Activated naive CD4-positive, alpha-beta T cell treated with anti-CD3 and anti-CD28 coated beads, Interleukin-2, amount 10 ng/mL, durations not matched to agents 7 days and 5 days (primary cell): ENCODE measurements at regions not wholly inside any gene's neighbourhood (a gene's known extent, or its start where the extent isn't known, plus 50 kb on each side); places are given as distances from the start of the nearest gene placed in this dataset.

Experiments
- CTCF ChIA-PET: fragments of 350-600 bp; sonication (Branson Sonifier 250); formaldehyde crosslinking; loops from one replicate; lab custom pipeline; 2021; ENCODE audit warnings: antibody characterized with exemption; lab: Charles Lee
- DNase-seq: peaks from one replicate; pipeline ENCODE4 v3.0.0-alpha.2; 2020
- H3K27ac Mint-ChIP-seq: one replicate; pipeline ENCODE4 v1.8.0; 2021; ENCODE audit warnings: mild to moderate bottlenecking, moderate library complexity, mixed read lengths
- H3K27me3 Mint-ChIP-seq: one replicate; pipeline ENCODE4 v1.8.0; 2021; ENCODE audit warnings: mild to moderate bottlenecking, mixed read lengths
- H3K36me3 Mint-ChIP-seq: one replicate; pipeline ENCODE4 v1.8.0; 2021; ENCODE audit warnings: mixed read lengths
- H3K4me1 Mint-ChIP-seq: one replicate; pipeline ENCODE4 v1.8.0; 2021; ENCODE audit warnings: mixed read lengths
- H3K4me3 Mint-ChIP-seq: one replicate; pipeline ENCODE4 v1.8.0; 2021; ENCODE audit warnings: mild to moderate bottlenecking, moderate library complexity, mixed read lengths
- H3K9me3 Mint-ChIP-seq: one replicate; pipeline ENCODE4 v1.8.0; 2021; ENCODE audit warnings: mixed read lengths

DNA sequence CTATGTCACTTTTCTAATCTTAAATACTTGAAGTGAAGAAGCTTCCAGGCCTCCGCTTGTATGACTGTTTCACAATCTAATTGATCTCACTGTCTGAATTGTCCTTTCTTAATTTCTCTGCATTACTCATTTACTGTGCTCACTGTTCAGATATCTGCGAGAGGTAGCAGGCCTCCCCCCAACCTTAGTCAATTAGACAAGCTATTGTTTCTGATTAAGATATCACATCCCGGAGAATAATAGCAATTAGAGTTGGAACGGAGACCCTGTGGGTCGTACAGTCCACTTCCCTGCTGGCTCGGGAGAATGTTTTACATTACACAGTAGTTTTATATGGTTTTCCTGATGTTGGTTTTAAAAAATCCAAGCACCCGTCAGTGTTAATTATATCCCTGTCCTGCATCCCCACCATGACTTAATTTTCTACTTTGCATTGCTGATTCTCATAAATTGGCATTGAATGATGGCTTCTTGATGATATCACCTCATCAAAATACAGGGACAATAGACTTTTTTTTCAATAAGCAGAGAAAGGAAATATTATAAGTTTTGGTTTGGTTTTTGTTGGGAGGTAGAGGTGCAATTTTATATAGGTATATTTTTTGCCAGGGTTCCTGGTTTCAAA lies 178.7 kb upstream of the TSHZ2 start:
- Mint-ChIP-seq H3K27ac (no peak overlapping the region), H3K4me1 (no peaks in the 10 kb centered on the region), H3K27me3 (no peaks in the 10 kb centered on the region), H3K36me3 (no peaks in the 10 kb centered on the region), H3K4me3 (no peak overlapping the region), H3K9me3 (no peaks in the 10 kb centered on the region)
- DNase-seq, result no peak
- CTCF ChIA-PET, result no interaction called here

DNA sequence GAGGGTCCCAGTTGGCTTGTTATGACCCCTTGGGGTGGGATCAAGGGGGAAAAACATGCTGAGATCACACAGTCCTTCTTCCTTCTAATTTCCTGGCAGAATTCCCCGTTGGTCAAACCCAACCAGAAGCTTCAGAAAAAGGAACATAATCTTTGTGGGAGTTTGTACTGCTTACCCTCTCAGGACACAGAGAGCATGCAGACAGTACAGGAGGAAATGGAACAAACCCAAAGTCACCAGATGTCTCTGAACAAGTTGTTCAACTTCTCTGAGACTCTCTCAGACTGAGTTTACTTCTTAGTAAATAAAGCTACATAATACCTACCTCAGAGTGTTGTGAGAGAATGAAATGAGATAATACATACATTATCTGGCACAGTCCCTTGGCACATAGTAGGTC lies 181.1 kb upstream of the TSHZ2 start:
- H3K36me3 Mint-ChIP-seq, result no peaks in the 10 kb centered on the region
- no peaks in the 10 kb centered on the region for H3K4me1 Mint-ChIP-seq
- no peak for DNase-seq
- no peak overlapping the region for H3K27ac Mint-ChIP-seq
- no peaks in the 10 kb centered on the region for H3K9me3 Mint-ChIP-seq
- no peaks in the 10 kb centered on the region for H3K27me3 Mint-ChIP-seq
- H3K4me3 Mint-ChIP-seq, result no peak overlapping the region
- CTCF ChIA-PET, result no interaction called here

DNA sequence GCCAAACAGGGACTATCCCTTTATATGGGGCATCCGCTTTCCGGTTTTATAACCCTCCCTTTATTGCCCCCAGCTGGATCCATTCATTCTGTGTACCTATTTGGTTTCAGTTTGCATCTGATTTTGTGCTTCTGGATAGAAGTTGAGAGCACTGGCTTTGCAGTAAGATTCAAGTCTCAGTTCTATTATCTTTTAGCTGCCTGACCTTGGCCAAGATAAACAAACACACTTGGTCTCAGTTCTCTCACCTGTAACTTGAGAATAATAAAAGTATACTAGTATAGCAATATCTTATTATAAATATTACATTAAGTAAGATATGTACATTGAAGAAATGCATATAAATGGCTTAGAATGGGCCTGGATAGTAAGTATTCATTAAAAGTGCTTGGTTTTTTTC lies 182.4 kb upstream of the TSHZ2 start:
- no peak for DNase-seq
- Mint-ChIP-seq H3K4me1 (no peaks in the 10 kb centered on the region), H3K4me3 (no peak overlapping the region), H3K9me3 (no peaks in the 10 kb centered on the region), H3K27ac (no peak overlapping the region), H3K27me3 (no peaks in the 10 kb centered on the region), H3K36me3 (no peaks in the 10 kb centered on the region)
- CTCF ChIA-PET, result interaction anchor here (0.6 kb wide), 1 partner anchor 118 kb away, joined by 4 read pairs; no protein-coding TSS in a partner anchor

DNA sequence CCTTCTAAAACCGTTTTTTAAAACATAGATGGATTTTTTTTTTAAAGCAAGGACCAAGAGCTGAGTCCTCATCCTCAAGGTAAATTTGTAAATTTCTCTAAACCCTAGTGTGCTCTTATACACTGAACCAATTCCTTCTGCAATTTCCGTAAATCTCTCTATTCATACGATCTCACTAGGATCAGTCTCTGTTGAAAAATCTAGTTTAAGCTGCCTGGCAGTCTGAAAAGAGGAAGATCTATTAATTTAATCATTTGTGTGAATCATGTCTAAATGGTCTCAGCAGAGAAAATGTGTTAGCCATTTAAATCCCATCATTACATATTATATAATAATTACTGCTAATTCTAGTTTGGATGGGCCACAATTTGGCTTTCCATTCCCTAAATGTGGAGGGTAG lies 184.2 kb upstream of the TSHZ2 start:
- Mint-ChIP-seq H3K27ac (no peak overlapping the region), H3K27me3 (no peaks in the 10 kb centered on the region), H3K4me3 (no peak overlapping the region), H3K36me3 (no peaks in the 10 kb centered on the region), H3K4me1 (no peaks in the 10 kb centered on the region), H3K9me3 (no peaks in the 10 kb centered on the region)
- CTCF ChIA-PET, result interaction anchor here (0.6 kb wide), 1 partner anchor 22 kb away, joined by 3 read pairs; no protein-coding TSS in a partner anchor
- no peak for DNase-seq

DNA sequence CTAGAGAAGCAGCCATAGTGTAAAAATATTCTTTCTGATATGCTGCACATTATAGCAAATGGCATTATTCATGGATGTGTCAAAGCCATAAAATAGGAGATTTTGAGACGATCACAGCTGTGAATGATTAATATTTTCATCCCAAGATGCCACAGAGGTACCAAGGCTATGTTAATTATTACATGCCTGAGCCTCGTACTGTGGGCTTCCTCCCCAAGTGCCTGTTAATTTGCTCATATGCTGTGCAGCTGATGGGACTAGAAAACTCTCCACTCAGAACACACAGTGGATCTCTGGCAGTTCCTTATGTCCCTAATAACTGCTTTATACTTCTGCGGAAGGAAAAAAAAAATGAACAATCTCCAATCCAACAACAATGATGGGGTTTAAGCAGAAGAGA lies 184.9 kb upstream of the TSHZ2 start:
- H3K4me1 Mint-ChIP-seq, result no peaks in the 10 kb centered on the region
- H3K27ac Mint-ChIP-seq, result no peak overlapping the region
- H3K36me3 Mint-ChIP-seq, result no peaks in the 10 kb centered on the region
- CTCF ChIA-PET, result interaction anchor here (0.6 kb wide), 1 partner anchor 21 kb away, joined by 3 read pairs; no protein-coding TSS in a partner anchor
- no peaks in the 10 kb centered on the region for H3K27me3 Mint-ChIP-seq
- DNase-seq, result no peak
- no peak overlapping the region for H3K4me3 Mint-ChIP-seq
- H3K9me3 Mint-ChIP-seq, result no peaks in the 10 kb centered on the region

DNA sequence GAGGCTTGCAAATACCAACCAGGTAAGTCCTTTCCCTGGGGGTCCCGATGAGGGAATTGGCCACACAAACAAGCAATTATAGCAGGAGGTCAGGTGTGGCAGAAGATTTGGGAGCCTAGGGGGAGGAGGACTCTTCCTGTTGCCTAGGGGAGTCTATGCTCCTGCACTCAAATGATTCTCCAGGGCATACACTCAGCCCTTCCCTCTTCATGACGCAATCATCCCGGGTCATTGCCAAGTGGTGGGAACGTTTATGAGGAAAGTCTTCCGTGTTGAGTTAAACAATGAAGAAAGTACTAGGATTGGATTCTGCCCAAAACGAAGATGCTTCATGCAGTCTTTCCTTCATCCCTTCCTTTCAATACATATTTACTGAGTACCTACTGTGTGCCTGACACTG lies 186.5 kb upstream of the TSHZ2 start:
- no peak overlapping the region for H3K4me3 Mint-ChIP-seq
- no peaks in the 10 kb centered on the region for H3K36me3 Mint-ChIP-seq
- H3K27me3 Mint-ChIP-seq, result no peaks in the 10 kb centered on the region
- no peaks in the 10 kb centered on the region for H3K9me3 Mint-ChIP-seq
- H3K4me1 Mint-ChIP-seq, result no peaks in the 10 kb centered on the region
- CTCF ChIA-PET, result no interaction called here
- DNase-seq, result no peak
- H3K27ac Mint-ChIP-seq, result no peak overlapping the region

DNA sequence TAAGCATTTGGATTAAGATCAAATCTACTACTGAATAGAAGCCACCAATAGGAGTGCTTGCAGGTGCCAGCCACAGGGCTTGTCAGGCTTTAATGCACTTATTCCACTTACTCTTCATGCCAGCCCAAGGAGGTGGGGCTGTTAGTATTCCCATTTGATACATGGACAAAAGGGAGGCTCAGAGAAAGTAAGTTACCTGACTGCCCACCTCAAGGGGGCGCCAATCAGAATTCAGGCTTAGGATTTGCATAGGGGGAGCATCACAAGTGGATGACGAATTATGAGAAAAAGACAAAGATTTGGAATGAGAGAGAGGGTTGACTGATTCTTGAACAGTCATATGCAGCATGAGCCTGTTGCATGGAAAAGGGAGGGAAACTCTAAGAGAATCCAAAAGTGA lies 188.4 kb upstream of the TSHZ2 start:
- Mint-ChIP-seq H3K27me3 (no peaks in the 10 kb centered on the region), H3K4me3 (no peak overlapping the region), H3K27ac (no peak overlapping the region), H3K4me1 (no peaks in the 10 kb centered on the region), H3K36me3 (no peaks in the 10 kb centered on the region), H3K9me3 (no peaks in the 10 kb centered on the region)
- CTCF ChIA-PET, result no interaction called here
- peak; percentile 29 for DNase-seq

DNA sequence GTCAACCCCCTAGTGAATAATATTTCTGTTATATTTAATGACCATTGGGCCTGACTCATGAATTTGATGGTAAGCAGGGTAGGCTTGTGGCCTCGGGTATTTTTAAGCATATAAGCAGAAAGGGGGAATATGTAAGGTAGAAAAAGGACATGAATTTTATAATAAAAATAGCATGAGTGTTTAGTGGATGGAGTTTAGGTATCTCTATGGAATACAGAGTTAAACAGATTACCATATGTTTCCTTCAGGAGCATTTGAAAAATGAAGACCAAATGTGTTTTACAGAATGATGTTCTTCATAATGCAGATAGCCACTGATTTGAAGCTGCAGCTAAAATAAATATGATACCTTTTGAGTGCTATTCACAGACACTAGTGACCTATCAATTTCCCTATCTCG lies 191.7 kb upstream of the TSHZ2 start:
- Mint-ChIP-seq H3K27ac (no peak overlapping the region), H3K36me3 (no peaks in the 10 kb centered on the region), H3K9me3 (no peaks in the 10 kb centered on the region), H3K4me3 (no peak overlapping the region), H3K4me1 (no peaks in the 10 kb centered on the region), H3K27me3 (no peaks in the 10 kb centered on the region)
- DNase-seq, result no peak
- CTCF ChIA-PET, result no interaction called here

DNA sequence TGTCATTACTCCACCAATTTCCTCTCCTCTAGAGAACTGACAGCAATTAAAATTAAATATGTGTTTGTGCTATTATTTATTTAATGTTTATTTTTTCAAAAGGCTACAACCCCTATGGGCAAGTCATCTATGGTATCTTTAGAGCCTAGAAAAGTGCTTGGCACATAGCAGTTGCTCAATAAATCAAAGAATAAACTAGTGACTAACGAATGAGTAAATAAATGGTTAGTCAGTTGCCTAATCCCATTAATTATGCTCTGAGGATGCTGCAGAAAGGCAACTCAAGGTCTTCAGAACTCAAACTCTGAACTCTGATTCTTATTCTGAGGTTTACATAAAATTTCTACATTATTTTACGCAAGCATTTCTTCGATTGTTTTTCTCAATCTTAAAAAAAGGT lies 193.0 kb upstream of the TSHZ2 start:
- CTCF ChIA-PET, result no interaction called here
- Mint-ChIP-seq H3K4me1 (no peaks in the 10 kb centered on the region), H3K36me3 (no peaks in the 10 kb centered on the region), H3K9me3 (no peaks in the 10 kb centered on the region), H3K4me3 (no peak overlapping the region), H3K27ac (no peak overlapping the region), H3K27me3 (no peaks in the 10 kb centered on the region)
- no peak for DNase-seq

DNA sequence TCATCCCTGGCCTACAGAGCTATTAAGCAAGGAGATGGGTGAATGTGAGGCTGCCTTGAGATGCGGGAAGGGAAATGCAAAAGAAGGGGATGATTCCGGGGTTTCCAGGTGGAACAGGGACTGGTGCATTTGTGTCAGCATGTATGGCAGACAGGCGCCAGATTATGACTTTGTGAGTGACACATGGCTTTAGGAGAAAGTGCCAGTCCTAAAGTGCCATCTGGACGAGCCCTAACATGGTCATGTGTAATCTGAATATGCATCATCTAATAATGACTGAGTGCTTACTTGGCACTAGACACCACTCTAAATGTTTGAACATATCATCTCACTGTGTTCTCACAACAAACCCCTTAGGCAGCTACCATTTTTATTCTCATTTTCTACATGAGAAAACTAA lies 195.0 kb upstream of the TSHZ2 start:
- CTCF ChIA-PET, result interaction anchor here (0.5 kb wide), 1 partner anchor 1196 kb away, joined by 3 read pairs; no protein-coding TSS in a partner anchor
- no peaks in the 10 kb centered on the region for H3K36me3 Mint-ChIP-seq
- H3K4me3 Mint-ChIP-seq, result no peak overlapping the region
- H3K9me3 Mint-ChIP-seq, result no peaks in the 10 kb centered on the region
- H3K27ac Mint-ChIP-seq, result no peak overlapping the region
- no peaks in the 10 kb centered on the region for H3K27me3 Mint-ChIP-seq
- no peak for DNase-seq
- no peaks in the 10 kb centered on the region for H3K4me1 Mint-ChIP-seq

DNA sequence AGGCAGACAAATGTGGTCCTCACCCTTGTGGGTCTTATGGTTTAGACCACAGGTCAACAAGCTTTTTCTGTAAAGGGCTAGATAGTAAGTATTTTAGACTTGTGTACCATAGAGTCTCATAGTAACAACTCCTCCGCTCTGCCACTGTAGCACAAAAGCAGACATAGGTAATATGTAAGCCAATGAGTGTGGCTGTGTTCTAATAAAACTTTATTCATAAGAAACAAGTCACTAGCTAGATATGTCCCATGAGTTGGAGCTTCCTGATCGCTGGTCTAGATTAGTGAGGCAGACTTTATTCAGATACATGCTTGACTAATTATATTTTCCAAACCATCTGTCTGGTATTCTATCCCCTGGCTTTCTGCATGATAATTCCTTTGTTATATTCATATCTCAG lies 196.4 kb upstream of the TSHZ2 start:
- CTCF ChIA-PET, result no interaction called here
- Mint-ChIP-seq H3K4me3 (no peak overlapping the region), H3K9me3 (no peaks in the 10 kb centered on the region), H3K27ac (no peak overlapping the region), H3K36me3 (no peaks in the 10 kb centered on the region), H3K4me1 (no peaks in the 10 kb centered on the region), H3K27me3 (no peaks in the 10 kb centered on the region)
- no peak for DNase-seq

DNA sequence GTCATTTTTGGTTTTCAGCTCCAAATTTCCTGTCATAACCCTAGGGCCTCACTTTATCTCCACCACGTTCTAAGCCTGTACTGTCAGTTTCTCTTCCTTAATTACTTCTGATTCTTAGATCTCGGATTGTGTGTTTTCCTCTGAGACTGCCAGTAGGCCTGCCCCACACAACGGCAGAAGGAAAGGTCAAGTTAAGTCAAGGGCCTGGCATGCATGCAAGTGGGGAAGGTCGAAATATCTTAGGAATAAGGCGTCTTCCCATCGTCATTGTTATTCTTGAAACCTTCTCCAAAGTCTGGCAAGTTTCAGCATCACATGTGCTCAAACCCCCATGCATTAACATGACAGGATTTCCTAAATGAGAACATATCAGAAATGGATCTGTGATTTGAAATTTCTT lies 203.5 kb upstream of the TSHZ2 start:
- CTCF ChIA-PET, result no interaction called here
- H3K4me3 Mint-ChIP-seq, result no peak overlapping the region
- DNase-seq, result no peak
- H3K36me3 Mint-ChIP-seq, result no peaks in the 10 kb centered on the region
- H3K27ac Mint-ChIP-seq, result no peak overlapping the region
- no peaks in the 10 kb centered on the region for H3K27me3 Mint-ChIP-seq
- no peaks in the 10 kb centered on the region for H3K9me3 Mint-ChIP-seq
- no peaks in the 10 kb centered on the region for H3K4me1 Mint-ChIP-seq

DNA sequence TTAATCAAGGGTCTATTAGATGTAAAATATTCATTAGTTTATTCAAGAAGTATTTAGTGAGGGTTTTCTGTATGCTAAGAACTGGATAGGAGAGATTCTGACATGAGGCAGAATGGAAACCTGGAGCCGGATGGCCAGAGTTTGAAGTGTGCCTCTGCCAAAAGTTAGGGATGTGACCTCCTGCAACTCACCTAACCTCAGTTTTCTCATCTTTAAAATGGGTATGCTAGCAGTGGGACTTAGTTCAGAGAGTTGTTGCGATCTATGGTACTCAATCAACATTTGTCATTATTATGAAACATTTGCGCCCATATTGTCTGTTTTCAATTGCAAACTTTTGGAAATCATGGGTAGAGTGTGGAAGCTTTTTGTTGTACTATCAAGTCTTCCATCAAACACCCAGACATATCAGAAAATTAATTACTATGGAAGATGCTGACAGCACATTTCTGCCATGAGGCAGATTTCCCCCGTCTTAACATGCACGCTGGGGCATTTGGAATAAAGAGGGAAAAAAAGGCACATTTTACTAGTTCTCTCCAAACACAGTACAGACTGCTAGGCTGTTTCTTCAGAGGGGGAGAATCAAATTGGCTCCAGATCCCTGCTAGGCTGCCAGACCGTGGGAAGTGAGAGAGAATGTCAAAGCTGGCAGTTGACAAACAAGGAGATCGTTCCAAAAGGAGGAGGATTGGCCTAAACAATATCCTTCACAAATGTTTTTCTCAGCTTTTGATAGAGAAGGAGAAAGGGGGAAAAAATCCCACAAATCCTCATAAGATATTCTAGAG lies 205.3 kb upstream of the TSHZ2 start:
- H3K4me3 Mint-ChIP-seq, result no peak overlapping the region
- H3K27ac Mint-ChIP-seq, result no peak overlapping the region
- H3K4me1 Mint-ChIP-seq, result no peaks in the 10 kb centered on the region
- no peaks in the 10 kb centered on the region for H3K36me3 Mint-ChIP-seq
- no peak for DNase-seq
- CTCF ChIA-PET, result no interaction called here
- no peaks in the 10 kb centered on the region for H3K9me3 Mint-ChIP-seq
- H3K27me3 Mint-ChIP-seq, result no peaks in the 10 kb centered on the region

DNA sequence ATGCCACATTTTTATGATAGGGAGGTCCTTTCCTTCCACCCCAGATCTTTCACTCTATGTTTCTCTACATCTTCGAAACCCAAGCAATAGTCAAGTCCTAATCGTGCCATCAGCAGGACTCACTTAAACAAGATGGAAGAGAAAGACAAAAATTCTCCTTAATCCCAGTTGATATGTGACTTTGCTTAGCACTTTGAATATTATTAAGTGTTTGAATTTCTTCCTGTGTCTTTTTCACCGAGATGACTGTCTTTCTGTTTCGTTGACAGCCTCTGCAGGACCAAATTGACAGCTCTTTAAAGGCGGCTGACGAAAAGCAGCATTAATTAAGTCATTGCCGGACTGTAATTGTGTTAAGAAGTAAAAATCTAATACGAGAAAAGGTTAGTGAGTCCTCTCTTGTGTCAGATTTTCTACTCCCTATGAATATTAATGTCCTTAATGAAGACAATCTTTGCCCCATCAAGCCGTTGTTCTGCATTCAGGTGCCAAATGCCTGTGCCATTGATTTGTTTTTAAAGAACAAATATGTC lies 208.8 kb upstream of the TSHZ2 start:
- CTCF ChIA-PET, result no interaction called here
- H3K36me3 Mint-ChIP-seq, result no peaks in the 10 kb centered on the region
- no peak overlapping the region for H3K27ac Mint-ChIP-seq
- H3K27me3 Mint-ChIP-seq, result no peaks in the 10 kb centered on the region
- no peak overlapping the region for H3K4me3 Mint-ChIP-seq
- DNase-seq, result no peak
- H3K9me3 Mint-ChIP-seq, result no peaks in the 10 kb centered on the region
- H3K4me1 Mint-ChIP-seq, result no peaks in the 10 kb centered on the region

DNA sequence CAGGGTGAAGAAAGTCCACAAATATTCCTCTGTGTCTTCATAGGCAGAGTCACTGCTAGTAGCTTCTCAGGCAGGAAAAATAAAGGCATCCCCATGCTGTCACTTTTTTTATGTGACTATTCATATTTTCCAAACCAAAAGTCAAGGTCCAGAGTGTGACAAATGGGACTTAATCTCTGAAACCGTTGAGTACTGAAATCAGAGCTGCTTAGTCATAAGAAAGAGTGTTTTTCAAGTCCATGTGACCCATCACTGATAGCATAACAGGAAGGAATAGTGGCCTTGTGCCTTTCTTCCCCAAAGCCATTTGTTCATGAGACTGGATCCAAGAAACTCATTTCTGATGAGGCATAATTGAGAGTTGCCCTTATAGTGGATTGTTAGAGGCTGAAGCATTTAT lies 210.3 kb upstream of the TSHZ2 start:
- DNase-seq, result no peak
- no peak overlapping the region for H3K27ac Mint-ChIP-seq

More for the DNA sequence above, 210.3 kb upstream of the TSHZ2 start:
- H3K4me3 Mint-ChIP-seq, result no peak overlapping the region
- H3K27me3 Mint-ChIP-seq, result no peaks in the 10 kb centered on the region
- CTCF ChIA-PET, result interaction anchor here (0.8 kb wide), 1 partner anchor 404 kb away, joined by 3 read pairs; no protein-coding TSS in a partner anchor
- no peaks in the 10 kb centered on the region for H3K36me3 Mint-ChIP-seq
- H3K9me3 Mint-ChIP-seq, result no peaks in the 10 kb centered on the region
- H3K4me1 Mint-ChIP-seq, result no peaks in the 10 kb centered on the region
